CD8-positive, alpha-beta memory T cell (primary cell): ENCODE measurements at regions not wholly inside any gene's neighbourhood (a gene's known extent, or its start where the extent isn't known, plus 50 kb on each side); places are given as distances from the start of the nearest gene placed in this dataset.

Experiments
- CTCF ChIA-PET: fragments of 350-600 bp; sonication (Branson Sonifier 250); formaldehyde crosslinking; loops from one replicate; lab custom pipeline; 2021; ENCODE audit warnings: antibody characterized with exemption; lab: Charles Lee
- POLR2A ChIA-PET: fragments of 350-600 bp; sonication (Branson Sonifier 250); formaldehyde crosslinking; loops from one replicate; lab custom pipeline; 2021; ENCODE audit warnings: antibody characterized with exemption; lab: Charles Lee
- DNase-seq, 5 donors: peaks; one replicate each; pipeline versions ENCODE4 v3.0.0 to v3.0.0-alpha.2; 2020 to 2022; ENCODE audit warnings: mixed read lengths in 1 of 5
- H3K27ac ChIP-seq: one replicate; pipeline ENCODE4 v1.7.0; 2013; ENCODE audit warnings: low read depth, mild to moderate bottlenecking, low read length, moderate library complexity
- H3K27me3 ChIP-seq: 2 replicates; pipeline ENCODE4 v1.7.0; 2013; ENCODE audit warnings: low read length, mild to moderate bottlenecking; ENCODE audit not compliant: insufficient read depth, poor library complexity, severe bottlenecking
- H3K36me3 ChIP-seq: 2 replicates; pipeline ENCODE4 v1.7.0; 2013; ENCODE audit warnings: mild to moderate bottlenecking, low read length, moderate library complexity; ENCODE audit not compliant: insufficient read depth
- H3K4me1 ChIP-seq: 2 replicates; pipeline ENCODE4 v1.7.0; 2013; ENCODE audit warnings: mild to moderate bottlenecking, low read length, moderate library complexity; ENCODE audit not compliant: insufficient read depth
- H3K4me3 ChIP-seq: 2 replicates; pipeline ENCODE4 v1.7.0; 2013; ENCODE audit warnings: mild to moderate bottlenecking, low read length
- H3K9me3 ChIP-seq: 2 replicates; pipeline ENCODE4 v1.7.0; 2013; ENCODE audit warnings: mild to moderate bottlenecking, low read length
- H3K27ac Mint-ChIP-seq, 8 donors: one replicate each; pipeline ENCODE4 v1.8.0; 2020 to 2021; ENCODE audit warnings: mixed read lengths in 8 of 8, mild to moderate bottlenecking in 6 of 8, inconsistent platforms in 3 of 8, moderate library complexity in 3 of 8
- H3K27me3 Mint-ChIP-seq, 2 donors: one replicate each; pipeline ENCODE4 v1.8.0; 2020 to 2021; ENCODE audit warnings: mixed read lengths in 2 of 2, mild to moderate bottlenecking in 1 of 2, moderate library complexity in 1 of 2
- H3K36me3 Mint-ChIP-seq, 3 donors: one replicate each; pipeline ENCODE4 v1.8.0; 2020 to 2021; ENCODE audit warnings: mixed read lengths in 3 of 3, inconsistent platforms in 1 of 3, mild to moderate bottlenecking in 1 of 3
- H3K4me1 Mint-ChIP-seq, 3 donors: one replicate each; pipeline ENCODE4 v1.8.0; 2020 to 2021; ENCODE audit warnings: mixed read lengths in 3 of 3, inconsistent platforms in 1 of 3, mild to moderate bottlenecking in 1 of 3
- H3K4me3 Mint-ChIP-seq, 7 donors: one replicate each; pipeline ENCODE4 v1.8.0; 2020 to 2021; ENCODE audit warnings: mixed read lengths in 7 of 7, mild to moderate bottlenecking in 6 of 7, moderate library complexity in 4 of 7, inconsistent platforms in 2 of 7
- H3K9me3 Mint-ChIP-seq, 5 donors: one replicate each; pipeline ENCODE4 v1.8.0; 2020 to 2022; ENCODE audit warnings: mixed read lengths in 5 of 5, mild to moderate bottlenecking in 3 of 5, moderate library complexity in 2 of 5, inconsistent platforms in 1 of 5

DNA sequence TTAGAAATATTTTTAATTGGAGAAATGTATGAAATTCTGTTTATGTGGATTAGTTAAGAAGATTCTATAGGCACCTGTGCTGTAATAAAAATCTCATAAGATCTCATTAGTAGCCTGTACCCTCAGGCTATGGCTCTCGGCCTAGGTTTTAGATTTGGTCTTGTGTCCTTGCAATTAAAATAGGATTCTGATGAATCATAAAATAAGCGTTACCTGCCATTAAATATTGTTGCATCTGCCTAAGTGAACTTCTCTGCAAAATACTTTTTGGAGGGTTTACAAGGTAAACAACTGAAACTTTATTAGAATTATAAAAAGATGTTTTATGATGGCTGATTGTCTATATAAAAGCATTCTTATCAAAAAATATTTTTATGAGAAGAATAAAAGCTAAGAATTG lies 804.1 kb upstream of the ANO3 start:
- Histone ChIP-seq H3K9me3 (peaks cover 4% of the 10 kb centered on the region), H3K4me1 (no peaks in the 10 kb centered on the region), H3K27me3 (no peaks in the 10 kb centered on the region), H3K4me3 (no peak overlapping the region), H3K36me3 (no peaks in the 10 kb centered on the region), H3K27ac (no peak overlapping the region)
- no peak overlapping the region for H3K4me3 Mint-ChIP-seq
- H3K27me3 Mint-ChIP-seq = no peaks in the 10 kb centered on the region
- no peak for DNase-seq
- no peaks in the 10 kb centered on the region for H3K4me1 Mint-ChIP-seq
- H3K36me3 Mint-ChIP-seq = no peaks in the 10 kb centered on the region
- POLR2A ChIA-PET = no interaction called here
- no peak overlapping the region for H3K27ac Mint-ChIP-seq
- CTCF ChIA-PET = no interaction called here
- H3K9me3 Mint-ChIP-seq = peaks cover 2 to 11% (median 5%) of the 10 kb centered on the region in 5 donors

DNA sequence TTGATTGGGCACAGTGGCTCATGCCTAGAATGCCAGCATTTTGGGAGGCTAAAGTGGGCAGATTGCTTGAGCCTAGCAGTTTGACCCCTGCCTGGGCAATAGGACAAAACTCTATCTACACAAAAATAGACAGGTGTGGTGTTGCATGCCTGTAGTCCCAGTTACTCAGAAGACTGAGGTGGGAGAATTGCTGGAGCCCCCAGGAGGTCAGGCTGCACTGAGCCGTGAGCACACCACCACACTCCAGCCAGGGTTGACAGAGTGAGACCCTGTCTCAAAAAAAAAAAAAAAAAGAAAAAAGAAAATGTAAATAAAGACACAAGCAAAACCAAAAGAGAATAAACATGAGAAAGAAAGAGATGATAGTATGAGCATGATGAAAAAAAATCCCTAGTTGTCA lies 802.4 kb upstream of the ANO3 start:
- Histone ChIP-seq H3K27ac (no peak overlapping the region), H3K4me3 (no peak overlapping the region), H3K36me3 (no peaks in the 10 kb centered on the region), H3K9me3 (peaks cover 4% of the 10 kb centered on the region), H3K27me3 (no peaks in the 10 kb centered on the region), H3K4me1 (no peaks in the 10 kb centered on the region)
- no peak for DNase-seq
- Mint-ChIP-seq H3K27ac (no peak overlapping the region), H3K9me3 (peaks cover 0 to 13% (median 10%) of the 10 kb centered on the region in 5 donors), H3K4me1 (no peaks in the 10 kb centered on the region), H3K27me3 (no peaks in the 10 kb centered on the region), H3K36me3 (no peaks in the 10 kb centered on the region), H3K4me3 (no peak overlapping the region)
- POLR2A ChIA-PET = no interaction called here
- CTCF ChIA-PET = no interaction called here

DNA sequence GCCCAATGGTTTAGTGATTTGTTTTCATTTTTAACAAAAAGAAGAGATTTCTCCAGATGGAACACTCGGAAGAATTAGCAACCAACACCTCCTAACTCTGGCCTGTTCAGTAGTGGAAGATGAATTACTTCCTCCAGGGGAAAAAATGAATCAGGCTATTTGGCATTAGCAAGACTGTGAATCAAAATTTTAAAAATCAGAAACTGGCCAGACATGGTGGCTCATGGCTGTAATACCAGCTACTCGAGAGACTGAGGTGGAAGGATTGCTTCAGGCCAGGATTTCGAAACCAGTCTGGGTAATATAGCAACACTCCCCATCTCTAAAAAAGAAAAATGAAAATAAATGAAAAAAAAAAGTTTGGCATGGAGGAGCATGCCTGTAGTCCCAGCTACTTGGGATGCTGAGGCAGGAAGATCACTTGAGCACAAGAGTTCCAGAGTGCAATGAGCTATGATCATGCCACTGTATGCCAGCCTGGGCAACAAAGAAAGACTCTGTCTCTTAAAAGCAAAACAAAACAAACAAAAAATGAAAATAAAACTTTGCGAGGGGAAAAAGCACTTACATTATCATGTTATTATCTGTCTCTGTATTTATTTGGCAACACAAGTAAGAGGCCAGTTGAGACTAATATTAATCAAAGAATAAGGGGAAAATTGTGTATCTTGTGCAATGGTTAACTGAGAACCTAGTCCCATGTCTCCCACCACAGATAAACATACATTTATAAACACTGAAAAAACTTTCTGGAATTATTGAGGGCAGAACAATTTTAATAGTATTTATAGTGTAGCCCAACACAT lies 796.3 kb upstream of the ANO3 start:
- ChIA-PET CTCF (no interaction called here), POLR2A (no interaction called here)
- Histone ChIP-seq H3K27me3 (no peaks in the 10 kb centered on the region), H3K27ac (no peak overlapping the region), H3K4me3 (no peak overlapping the region), H3K9me3 (no peaks in the 10 kb centered on the region), H3K4me1 (no peaks in the 10 kb centered on the region), H3K36me3 (no peaks in the 10 kb centered on the region)
- peaks cover 0 to 37% (median 14%) of the 10 kb centered on the region in 5 donors for H3K9me3 Mint-ChIP-seq
- H3K36me3 Mint-ChIP-seq = peaks cover 0 to 1% (median 0%) of the 10 kb centered on the region in 3 donors
- DNase-seq = no peak
- no peaks in the 10 kb centered on the region for H3K4me1 Mint-ChIP-seq
- no peak overlapping the region for H3K27ac Mint-ChIP-seq
- no peak overlapping the region for H3K4me3 Mint-ChIP-seq
- H3K27me3 Mint-ChIP-seq = no peaks in the 10 kb centered on the region

DNA sequence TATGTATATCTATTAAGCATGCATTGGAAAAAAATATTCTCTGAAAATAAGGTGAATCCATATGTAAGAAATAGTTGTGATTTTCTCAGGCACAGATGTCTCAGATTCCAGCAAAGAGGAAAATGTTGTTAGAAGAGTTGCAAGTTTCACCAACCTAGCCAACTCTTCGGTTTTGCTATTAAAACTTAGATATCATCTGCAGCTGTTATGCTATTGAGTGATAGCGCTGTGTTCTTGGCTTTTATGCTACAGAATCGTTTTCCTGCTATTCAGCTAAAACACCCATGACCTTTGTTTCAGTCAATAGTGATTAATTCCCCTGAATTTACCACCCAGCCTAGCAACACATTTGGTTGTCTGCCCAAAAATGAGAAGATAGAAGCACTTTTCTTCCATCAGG lies 795.6 kb upstream of the ANO3 start:
- Mint-ChIP-seq H3K4me3 (no peak overlapping the region), H3K27ac (no peak overlapping the region), H3K27me3 (no peaks in the 10 kb centered on the region), H3K9me3 (peaks cover 0 to 37% (median 9%) of the 10 kb centered on the region in 5 donors), H3K36me3 (peaks cover 0 to 1% (median 0%) of the 10 kb centered on the region in 3 donors), H3K4me1 (no peaks in the 10 kb centered on the region)
- no peaks in the 10 kb centered on the region for H3K4me1 ChIP-seq
- no peak for DNase-seq
- H3K36me3 ChIP-seq = no peaks in the 10 kb centered on the region
- CTCF ChIA-PET = no interaction called here
- POLR2A ChIA-PET = no interaction called here
- H3K27ac ChIP-seq = no peak overlapping the region
- no peaks in the 10 kb centered on the region for H3K27me3 ChIP-seq
- H3K9me3 ChIP-seq = no peaks in the 10 kb centered on the region
- H3K4me3 ChIP-seq = no peak overlapping the region

DNA sequence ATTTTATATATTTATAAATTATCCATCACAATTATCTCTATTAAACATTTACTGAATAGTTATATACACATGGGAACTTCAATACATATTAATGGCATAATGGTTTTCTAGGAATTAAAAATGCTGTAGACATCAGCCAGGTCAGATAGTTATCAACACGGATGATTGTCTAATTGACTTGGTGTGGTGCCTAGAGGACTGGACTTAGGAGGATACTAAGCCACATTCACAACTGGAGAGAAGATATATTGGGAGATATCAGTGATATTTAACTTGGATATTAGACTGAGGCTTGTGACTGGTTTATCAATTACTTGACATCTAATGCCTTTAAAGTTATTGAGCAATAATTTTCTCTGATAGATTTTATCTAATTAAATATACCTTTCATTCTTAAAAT lies 794.5 kb upstream of the ANO3 start:
- peaks cover 0 to 47% (median 9%) of the 10 kb centered on the region in 5 donors for H3K9me3 Mint-ChIP-seq
- H3K27me3 ChIP-seq = no peaks in the 10 kb centered on the region
- H3K27ac Mint-ChIP-seq = no peak overlapping the region
- ChIA-PET CTCF (no interaction called here), POLR2A (no interaction called here)
- H3K9me3 ChIP-seq = no peaks in the 10 kb centered on the region
- H3K27ac ChIP-seq = no peak overlapping the region
- no peak overlapping the region for H3K4me3 ChIP-seq
- no peaks in the 10 kb centered on the region for H3K27me3 Mint-ChIP-seq
- peaks cover 0 to 1% (median 0%) of the 10 kb centered on the region in 3 donors for H3K36me3 Mint-ChIP-seq
- H3K36me3 ChIP-seq = no peaks in the 10 kb centered on the region
- no peak for DNase-seq
- H3K4me3 Mint-ChIP-seq = no peak overlapping the region
- H3K4me1 ChIP-seq = no peaks in the 10 kb centered on the region
- no peaks in the 10 kb centered on the region for H3K4me1 Mint-ChIP-seq

DNA sequence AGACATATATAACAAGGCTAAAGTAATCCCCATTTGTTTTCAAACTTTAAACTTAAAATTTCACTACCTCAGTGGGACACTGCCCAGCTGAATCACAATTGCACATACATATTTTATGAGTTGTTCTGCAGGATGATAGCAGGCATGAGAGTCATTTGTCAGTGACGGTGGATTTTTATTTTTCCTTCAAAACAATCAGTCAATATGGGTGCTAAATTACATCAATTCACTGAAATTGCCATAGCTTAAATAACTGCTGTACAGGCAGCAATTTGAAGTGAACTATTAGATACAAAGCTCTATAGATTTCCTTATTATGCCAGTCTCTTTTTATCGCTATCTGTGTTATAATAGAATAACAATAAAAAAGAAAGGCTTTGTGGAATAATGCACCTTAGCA lies 784.6 kb upstream of the ANO3 start:
- H3K9me3 Mint-ChIP-seq = peaks cover 0 to 25% (median 7%) of the 10 kb centered on the region in 5 donors
- Histone ChIP-seq H3K36me3 (no peaks in the 10 kb centered on the region), H3K27ac (no peak overlapping the region), H3K27me3 (no peaks in the 10 kb centered on the region), H3K9me3 (no peaks in the 10 kb centered on the region), H3K4me3 (no peak overlapping the region), H3K4me1 (no peaks in the 10 kb centered on the region)
- no peaks in the 10 kb centered on the region for H3K27me3 Mint-ChIP-seq
- ChIA-PET CTCF (no interaction called here), POLR2A (no interaction called here)
- DNase-seq = no peak
- no peaks in the 10 kb centered on the region for H3K4me1 Mint-ChIP-seq
- no peak overlapping the region for H3K4me3 Mint-ChIP-seq
- H3K36me3 Mint-ChIP-seq = no peaks in the 10 kb centered on the region
- H3K27ac Mint-ChIP-seq = no peak overlapping the region

DNA sequence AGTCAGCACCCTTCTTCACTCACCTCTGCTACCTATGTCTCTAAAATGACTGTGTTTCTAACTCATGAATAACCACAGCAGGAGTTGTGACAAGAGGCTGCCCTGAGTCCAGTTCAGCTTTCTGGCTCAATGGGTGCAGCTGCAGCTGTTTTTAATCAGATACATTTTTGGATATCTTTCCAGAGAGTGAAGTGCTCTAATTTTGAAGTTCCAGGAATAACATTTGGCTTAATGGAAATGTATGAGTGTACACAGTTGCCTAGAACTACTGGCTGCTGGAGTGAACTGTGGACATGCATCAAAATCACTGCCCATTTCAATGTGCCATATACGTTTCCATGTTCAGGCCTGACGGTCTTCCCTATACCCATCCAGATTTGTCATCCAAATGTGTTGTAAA lies 769.5 kb upstream of the ANO3 start:
- Mint-ChIP-seq H3K36me3 (no peaks in the 10 kb centered on the region), H3K4me3 (no peak overlapping the region), H3K9me3 (peaks cover 3 to 32% (median 9%) of the 10 kb centered on the region in 5 donors), H3K27ac (no peak overlapping the region), H3K4me1 (no peaks in the 10 kb centered on the region), H3K27me3 (no peaks in the 10 kb centered on the region)
- Histone ChIP-seq H3K36me3 (no peaks in the 10 kb centered on the region), H3K4me3 (no peak overlapping the region), H3K9me3 (no peaks in the 10 kb centered on the region), H3K4me1 (no peaks in the 10 kb centered on the region), H3K27me3 (no peaks in the 10 kb centered on the region), H3K27ac (no peak overlapping the region)
- no peak for DNase-seq
- ChIA-PET POLR2A (no interaction called here), CTCF (no interaction called here)

DNA sequence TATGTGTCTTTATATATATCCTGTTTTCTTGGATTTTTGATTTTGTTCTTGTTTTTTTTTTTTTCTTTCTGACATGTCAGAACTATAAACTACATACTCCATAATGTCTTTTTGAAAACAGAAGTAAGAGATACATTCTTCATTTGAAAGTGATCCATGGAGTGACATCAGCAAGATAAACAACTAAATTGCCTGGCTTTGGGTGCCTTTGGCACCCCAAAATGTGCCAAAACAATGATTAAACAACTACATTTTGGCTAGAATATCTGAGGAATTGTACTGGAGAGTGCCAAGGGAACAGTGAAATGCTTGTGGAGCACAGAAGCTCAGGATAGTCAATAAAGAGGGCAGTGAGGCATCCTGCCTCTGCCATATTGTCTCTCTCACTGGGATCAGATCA lies 766.1 kb upstream of the ANO3 start:
- Histone ChIP-seq H3K4me1 (no peaks in the 10 kb centered on the region), H3K9me3 (no peaks in the 10 kb centered on the region), H3K36me3 (no peaks in the 10 kb centered on the region), H3K27me3 (no peaks in the 10 kb centered on the region), H3K27ac (no peak overlapping the region), H3K4me3 (no peak overlapping the region)
- H3K36me3 Mint-ChIP-seq = no peaks in the 10 kb centered on the region
- ChIA-PET POLR2A (no interaction called here), CTCF (no interaction called here)
- no peaks in the 10 kb centered on the region for H3K27me3 Mint-ChIP-seq
- H3K9me3 Mint-ChIP-seq = peaks cover 3 to 20% (median 5%) of the 10 kb centered on the region in 5 donors
- DNase-seq = no peak
- H3K27ac Mint-ChIP-seq = no peak overlapping the region
- H3K4me3 Mint-ChIP-seq = no peak overlapping the region
- no peaks in the 10 kb centered on the region for H3K4me1 Mint-ChIP-seq
